ENCODE measurements at regions not wholly inside any gene's neighbourhood (a gene's known extent, or its start where the extent isn't known, plus 50 kb on each side); places are given as distances from the start of the nearest gene placed in this dataset.

- TF ChIP-seq ZNF317 (CRISPR knock-in tag; IDR thresholded peaks at IDR 0.05; ENCODE audit: borderline replicate concordance, low read depth) = no peak
- TF ChIP-seq GABPB1 (CRISPR knock-in tag; IDR thresholded peaks at IDR 0.05) = no peak
- TF ChIP-seq SOX15 (CRISPR knock-in tag; IDR thresholded peaks at IDR 0.05) = no peak
- TF ChIP-seq E2F5 (CRISPR knock-in tag; IDR thresholded peaks at IDR 0.05) = no peak
- TF ChIP-seq CREM (CRISPR knock-in tag; IDR thresholded peaks at IDR 0.05) = no peak
- no peak for TF ChIP-seq ZNF138 (CRISPR knock-in tag; conservative IDR thresholded peaks at IDR 0.05)
- TF ChIP-seq ZNF396 (CRISPR knock-in tag; IDR thresholded peaks at IDR 0.05; ENCODE audit: borderline replicate concordance) = no peak
- no peak for TF ChIP-seq CDX4 (CRISPR knock-in tag; IDR thresholded peaks at IDR 0.05; ENCODE audit: borderline replicate concordance)
Measured at GRCh38 chr4:127525608-127526007, 107.1 kb upstream of the INTU start (continued).

GRCh38 chr4:127528302-127528701 is 104.5 kb upstream of the INTU start:
- no peak for DNase-seq (ENCODE audit: low spot score)
- Mint-ChIP-seq H3K4me1 (peaks cover 4% of the 10 kb centered on the region), H3K27ac (no peak overlapping the region), H3K9me3 (peaks cover 19% of the 10 kb centered on the region), H3K27me3 (ENCODE audit: low read depth) (no peaks in the 10 kb centered on the region), H3K4me3 (no peak overlapping the region), H3K36me3 (peaks cover 9% of the 10 kb centered on the region; the same call in 1 of the 2 replicates)
- ChIA-PET CTCF (no interaction called here), POLR2A (no interaction called here)
- ATAC-seq = no peak
- TF ChIP-seq NR3C1 (CRISPR knock-in tag; conservative IDR thresholded peaks at IDR 0.05; ENCODE audit: low read depth) (no peak), ZNF425 (CRISPR knock-in tag; conservative IDR thresholded peaks at IDR 0.05) (no peak), AR (CRISPR knock-in tag; IDR thresholded peaks at IDR 0.05) (no peak), CREB1 (CRISPR knock-in tag; IDR thresholded peaks at IDR 0.05) (no peak), ZMAT4 (CRISPR knock-in tag; IDR thresholded peaks at IDR 0.05) (no peak), TEAD4 (CRISPR knock-in tag; IDR thresholded peaks at IDR 0.05) (no peak), FOXK1 (CRISPR knock-in tag; IDR thresholded peaks at IDR 0.05) (no peak), NFATC4 (CRISPR knock-in tag; IDR thresholded peaks at IDR 0.05) (no peak), CTCF (IDR thresholded peaks at IDR 0.05) (no peak), ATF1 (CRISPR knock-in tag; IDR thresholded peaks at IDR 0.05) (no peak), HMGXB4 (CRISPR knock-in tag; IDR thresholded peaks at IDR 0.05) (no peak), TEAD1 (CRISPR knock-in tag; IDR thresholded peaks at IDR 0.05) (no peak), ATF2 (CRISPR knock-in tag; IDR thresholded peaks at IDR 0.05; ENCODE audit: borderline replicate concordance, low read depth) (no peak)
